Amygdala (tissue), 56 donors: ENCODE measurements at regions not wholly inside any gene's neighbourhood (a gene's known extent, or its start where the extent isn't known, plus 50 kb on each side); places are given as distances from the start of the nearest gene placed in this dataset.

Experiments
- DNase-seq, 56 donors: peaks; one replicate each; lab custom pipeline; 2025; lab: John Stamatoyannopoulos, UW

- no peak for DNase-seq
Observed at GRCh38 chr10:21270976-21271375, 254.5 kb downstream of the SKIDA1 start.

GRCh38 chr10:21269289-21269688, 256.2 kb downstream of the SKIDA1 start:
- DNase-seq, result no peak

DNA sequence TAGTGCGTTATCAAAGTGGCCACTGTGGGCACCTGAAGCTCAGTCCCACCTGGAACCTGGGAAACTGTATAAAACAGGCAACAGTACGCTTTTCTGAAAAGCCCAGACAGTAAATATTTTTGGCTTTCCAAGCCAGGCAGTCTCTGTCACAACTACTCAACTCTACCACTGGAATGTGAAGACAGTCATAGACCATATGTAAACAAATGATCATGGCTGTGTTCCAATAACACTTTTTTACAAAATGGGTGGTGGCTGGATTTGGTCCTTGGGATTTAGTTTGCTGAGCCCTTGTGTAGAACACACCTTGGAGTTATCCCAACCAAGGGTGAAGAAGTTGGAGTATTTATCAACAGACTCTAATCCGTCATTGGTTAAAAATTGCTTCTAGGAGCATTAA, 259.9 kb downstream of the SKIDA1 start:
- DNase-seq, result no peak

DNA sequence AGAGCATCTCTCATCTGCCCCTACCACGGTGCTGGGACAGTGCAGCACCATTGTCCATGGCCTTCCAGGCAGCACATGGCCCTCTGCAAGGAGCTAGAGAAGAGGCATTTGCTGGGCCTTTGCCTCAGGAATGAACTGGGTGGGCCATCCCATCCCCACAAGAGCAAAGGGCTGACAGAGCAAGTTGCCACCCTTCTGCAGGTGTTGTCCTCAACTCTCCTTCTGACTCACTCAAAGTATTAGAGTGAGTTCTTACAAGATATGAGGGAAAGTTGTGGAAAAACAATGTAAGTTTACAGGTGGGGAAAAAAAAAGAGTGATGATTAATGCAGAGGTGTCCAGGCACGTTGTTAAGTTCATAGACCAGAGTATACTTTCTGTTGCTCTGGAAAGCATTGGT, 261.2 kb downstream of the SKIDA1 start:
- DNase-seq, result no peak

DNA sequence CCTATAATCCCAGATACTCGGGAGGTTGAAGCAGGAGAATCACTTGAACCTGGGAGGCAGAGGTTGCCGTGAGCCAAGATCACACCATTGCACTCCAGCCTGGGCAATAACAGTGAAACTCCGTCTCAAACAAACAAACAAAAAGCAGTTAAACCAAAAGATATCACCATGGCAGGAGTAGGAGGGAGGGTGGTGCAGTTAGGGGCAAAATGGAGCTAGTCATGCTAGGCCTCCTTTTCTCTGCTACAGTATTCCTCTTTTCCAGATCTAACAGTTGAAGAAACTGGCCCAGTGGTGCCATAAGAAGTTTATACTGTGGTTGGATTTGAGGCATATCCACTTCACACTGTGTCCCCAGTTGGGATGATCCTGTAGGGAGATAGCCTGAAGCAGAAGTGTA, 261.6 kb downstream of the SKIDA1 start:
- DNase-seq, result no peak

GRCh38 chr10:21263263-21263803, 262.1 kb downstream of the SKIDA1 start:
- no peak for DNase-seq

- peak in 40 of 56 donors; percentile 1 to 75 (median 28) for DNase-seq
Observed at GRCh38 chr10:21261842-21262294, 263.6 kb downstream of the SKIDA1 start.

DNA sequence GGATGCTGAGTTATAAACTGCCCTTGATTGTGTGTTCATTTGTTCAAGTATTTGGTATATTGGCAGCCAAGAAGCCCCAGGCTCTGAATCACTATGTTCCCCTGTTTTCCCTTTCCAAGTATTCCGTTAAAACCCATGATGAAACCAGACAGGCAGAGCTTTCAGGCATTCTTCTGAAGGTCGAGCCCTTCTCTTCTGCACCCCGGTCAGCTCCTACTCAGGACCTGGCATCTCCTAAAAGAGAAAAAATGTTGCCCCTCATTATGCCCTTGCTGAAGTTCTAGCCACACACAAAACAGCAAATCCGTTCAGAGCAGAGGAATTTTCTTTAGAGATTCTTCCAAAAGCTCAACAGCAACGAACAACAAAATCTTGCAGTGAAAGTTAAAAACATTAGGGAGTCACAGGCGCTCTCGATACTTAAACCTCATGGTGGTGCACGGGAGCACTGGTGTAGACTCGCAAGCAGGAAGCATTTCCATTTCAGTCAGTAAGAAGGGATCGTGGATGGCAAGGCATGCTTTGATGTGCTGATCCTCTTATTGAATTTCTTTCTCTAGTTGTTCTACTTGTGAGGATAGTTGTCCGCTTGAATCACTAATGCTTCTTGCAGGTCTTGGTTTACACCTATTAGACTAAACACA, 264.9 kb downstream of the SKIDA1 start:
- peak in 17 of 56 donors; percentile 3 to 46 (median 18) for DNase-seq

DNA sequence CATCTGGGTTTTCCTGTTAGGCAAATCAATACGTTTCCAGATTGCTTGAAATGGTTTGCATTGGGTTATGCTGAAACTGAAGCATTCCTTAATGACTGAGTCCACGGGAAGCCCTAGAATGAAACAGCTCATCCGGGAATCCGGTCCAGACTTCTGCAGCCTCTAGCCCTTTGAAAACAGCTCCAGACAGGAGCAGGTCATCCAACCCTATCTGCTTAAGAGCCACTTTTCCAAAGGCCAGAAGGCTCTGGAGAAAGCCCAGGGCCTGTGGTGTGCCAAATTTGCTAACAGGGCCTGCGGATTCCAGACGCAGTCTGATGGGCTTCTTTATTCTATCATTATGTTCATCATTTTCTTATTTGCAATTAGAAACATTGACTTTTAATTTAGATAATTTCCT, 265.4 kb downstream of the SKIDA1 start:
- DNase-seq, result peak in 7 of 56 donors; percentile 1 to 12 (median 7)

GRCh38 chr10:21257919-21258318, 267.6 kb downstream of the SKIDA1 start:
- DNase-seq, result no peak

DNA sequence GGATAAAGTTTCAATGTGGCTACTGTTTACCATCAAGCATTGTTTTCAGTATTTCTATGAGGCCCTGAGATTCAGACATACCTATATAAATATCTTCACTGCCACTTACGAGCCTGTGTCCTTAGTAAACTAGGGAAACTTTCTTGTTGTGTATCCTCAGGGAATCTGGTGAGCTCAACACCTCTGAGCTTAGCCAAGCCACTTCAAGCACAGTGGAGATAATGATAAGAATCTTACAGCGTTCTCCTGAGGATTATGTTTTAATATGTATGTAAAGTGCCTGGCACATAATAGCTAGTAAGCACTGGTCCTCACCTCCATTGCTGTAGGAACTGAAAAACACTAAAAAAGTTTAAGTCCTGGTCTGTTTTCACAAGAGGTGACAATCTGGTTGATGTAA, 268.3 kb downstream of the SKIDA1 start:
- DNase-seq, result no peak

GRCh38 chr10:21249435-21249834, 276.0 kb downstream of the SKIDA1 start:
- no peak for DNase-seq

DNA sequence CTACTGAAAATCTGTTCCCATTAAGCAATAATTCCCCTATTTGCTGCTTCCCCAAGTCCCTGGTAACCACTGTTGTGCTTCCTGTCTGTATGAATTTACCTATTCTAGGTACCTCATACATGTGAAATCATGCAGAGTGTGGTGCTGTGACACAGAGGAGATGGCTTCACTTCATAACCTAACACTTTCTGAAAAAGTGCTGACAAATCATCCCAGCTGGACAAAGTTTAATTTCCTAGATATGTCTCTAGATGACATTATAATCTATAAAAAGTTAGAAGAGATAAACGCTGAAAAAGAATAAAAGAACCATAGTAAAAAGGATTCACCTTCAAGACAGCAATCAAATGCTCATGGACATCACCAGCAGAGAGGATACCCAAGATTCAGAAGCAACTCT, 277.9 kb downstream of the SKIDA1 start:
- DNase-seq, result no peak

DNA sequence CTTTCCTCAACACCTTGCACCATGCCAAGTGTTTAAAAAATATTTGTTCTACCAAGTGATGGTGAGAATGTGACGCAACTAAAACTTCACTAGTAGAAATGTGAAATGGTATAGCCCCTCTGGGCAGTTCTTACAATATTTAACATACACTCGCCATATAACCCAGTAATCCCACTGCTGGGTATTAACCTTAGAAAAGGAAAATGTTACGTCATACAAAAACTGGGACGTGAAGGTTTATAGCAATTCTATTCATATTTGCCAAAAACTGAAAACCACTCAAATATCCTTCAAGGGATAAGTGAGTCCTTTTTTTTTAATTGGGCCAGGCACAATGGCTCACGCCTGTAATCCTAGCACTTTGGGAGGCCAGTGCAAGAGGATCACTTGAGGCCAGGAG, 279.3 kb downstream of the SKIDA1 start:
- DNase-seq, result no peak

- no peak for DNase-seq
Observed at GRCh38 chr10:21243748-21244257, 281.7 kb downstream of the SKIDA1 start.

- DNase-seq, result no peak
Observed at GRCh38 chr10:21242915-21243314, 282.6 kb downstream of the SKIDA1 start.

DNA sequence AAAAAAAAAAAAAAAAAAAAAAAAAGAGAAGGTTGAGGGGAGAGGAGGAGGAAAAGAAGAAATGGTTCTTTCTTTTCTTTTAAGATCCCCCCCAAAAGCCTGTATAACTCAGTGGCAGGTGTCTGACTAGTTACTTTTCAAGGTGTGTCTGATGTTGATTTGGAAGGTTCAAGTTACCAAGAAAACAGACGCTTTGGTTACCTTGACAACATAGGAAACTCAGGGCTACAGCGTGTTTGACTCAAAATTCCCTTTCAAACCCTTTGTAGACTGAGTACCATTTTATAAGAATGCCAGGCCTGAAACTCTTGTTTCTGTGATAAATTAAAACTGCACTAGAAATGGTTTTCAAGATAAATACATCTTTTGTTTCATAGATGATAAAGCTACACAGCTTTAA, 286.8 kb downstream of the SKIDA1 start:
- no peak for DNase-seq

DNA sequence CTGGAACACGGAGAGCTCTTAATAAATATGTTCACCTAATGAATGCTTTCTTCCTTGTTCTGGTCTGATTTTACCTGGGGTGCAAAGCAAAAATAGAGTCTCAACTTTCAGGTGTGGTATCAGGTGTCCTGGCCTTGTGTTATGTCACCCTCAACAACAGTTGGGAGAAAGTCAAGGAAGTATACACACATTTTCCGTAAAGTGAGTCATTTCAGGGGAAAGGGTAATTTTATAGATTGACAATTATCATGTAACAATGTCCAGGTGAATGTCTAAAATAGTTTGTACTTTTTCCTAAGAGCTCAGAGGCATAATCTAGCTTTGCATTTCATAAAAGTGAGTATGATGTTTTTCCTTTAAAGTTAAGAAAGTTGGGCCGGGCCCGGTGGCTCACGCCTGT, 287.4 kb downstream of the SKIDA1 start:
- DNase-seq, result no peak

DNA sequence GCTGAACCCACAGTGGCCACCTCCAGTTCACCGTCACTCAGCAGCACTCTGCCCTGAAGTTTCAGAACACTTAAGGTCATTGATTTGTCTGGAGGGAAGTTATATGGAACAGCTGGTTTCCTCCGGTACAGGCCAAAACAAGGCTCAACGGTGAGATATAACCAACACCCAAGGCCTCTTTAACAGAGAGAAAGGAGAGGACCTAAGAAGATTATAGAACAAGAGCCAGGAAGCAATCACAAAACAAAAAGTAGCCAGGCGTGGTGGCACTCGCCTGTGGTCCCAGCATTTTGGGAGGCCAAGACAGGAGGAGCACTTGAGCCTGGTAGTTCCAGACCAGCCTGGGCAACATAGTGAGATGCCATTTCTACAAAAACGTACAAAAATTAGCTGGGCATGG, 290.7 kb downstream of the SKIDA1 start:
- no peak for DNase-seq

GRCh38 chr10:21230219-21230618, 295.3 kb downstream of the SKIDA1 start:
- no peak for DNase-seq

GRCh38 chr10:21217748-21218367, 307.6 kb downstream of the SKIDA1 start:
- DNase-seq, result no peak

- no peak for DNase-seq
Observed at GRCh38 chr10:21217107-21217506, 308.4 kb downstream of the SKIDA1 start.
